Iris pigment epithelial cell (primary cell): ENCODE measurements at regions not wholly inside any gene's neighbourhood (a gene's known extent, or its start where the extent isn't known, plus 50 kb on each side); places are given as distances from the start of the nearest gene placed in this dataset.
"Not testable (repeated sequence)": the region's sequence is repeated elsewhere in the genome, so short reads cannot be mapped to it uniquely, and the experiment has no call there.

Source experiments
- DNase-seq: peaks from one replicate; pipeline ENCODE4 v3.0.0-alpha.2; 2011; ENCODE audit warnings: low read depth

- DNase-seq, result no peak
Measured at GRCh38 chr7:108627476-108628051, 57.9 kb downstream of the DNAJB9 start.

GRCh38 chr7:108628678-108629077 lies 59.0 kb downstream of the DNAJB9 start:
- DNase-seq, result no peak

- peak; percentile 18 for DNase-seq
Measured at GRCh38 chr7:108629651-108630400, 60.2 kb downstream of the DNAJB9 start.

DNA sequence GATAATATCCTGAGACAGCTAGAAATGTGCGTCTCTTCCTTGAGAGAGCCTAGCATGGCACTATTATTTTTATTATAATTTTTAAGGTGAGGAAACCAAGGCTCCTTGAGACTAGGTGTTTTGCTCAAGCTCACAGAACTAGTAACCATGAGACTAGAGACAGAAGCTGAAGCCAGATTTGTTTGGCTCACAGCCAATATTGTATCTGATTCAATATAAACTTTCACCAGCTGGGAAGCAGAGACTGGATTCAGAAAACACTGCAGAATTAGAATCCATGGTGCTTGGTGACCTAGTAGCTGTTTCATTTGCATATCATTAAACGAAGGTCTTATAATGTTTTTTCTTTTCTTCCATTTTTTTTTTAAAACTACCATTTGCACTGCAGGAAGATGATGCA lies 64.4 kb downstream of the DNAJB9 start:
- DNase-seq, result no peak

DNA sequence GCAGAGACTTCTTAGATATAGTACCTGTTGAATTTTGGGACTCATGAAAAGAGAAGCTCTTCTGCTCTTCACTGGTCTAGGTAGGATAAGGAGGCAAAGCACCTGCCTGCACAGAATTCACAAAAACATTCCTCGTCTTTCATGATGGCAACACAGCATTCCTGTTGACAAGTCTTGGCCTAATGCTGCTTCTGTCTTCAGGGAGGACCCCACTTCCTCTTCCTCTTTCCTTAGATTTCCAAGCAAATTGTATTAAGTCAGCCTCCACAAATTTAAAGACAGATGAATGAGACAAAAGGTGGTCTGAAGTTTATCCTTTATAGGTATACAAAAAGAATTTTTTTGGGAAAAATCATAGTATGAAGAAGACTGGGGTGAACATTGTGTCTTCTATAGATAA lies 64.9 kb downstream of the DNAJB9 start:
- DNase-seq, result no peak

DNA sequence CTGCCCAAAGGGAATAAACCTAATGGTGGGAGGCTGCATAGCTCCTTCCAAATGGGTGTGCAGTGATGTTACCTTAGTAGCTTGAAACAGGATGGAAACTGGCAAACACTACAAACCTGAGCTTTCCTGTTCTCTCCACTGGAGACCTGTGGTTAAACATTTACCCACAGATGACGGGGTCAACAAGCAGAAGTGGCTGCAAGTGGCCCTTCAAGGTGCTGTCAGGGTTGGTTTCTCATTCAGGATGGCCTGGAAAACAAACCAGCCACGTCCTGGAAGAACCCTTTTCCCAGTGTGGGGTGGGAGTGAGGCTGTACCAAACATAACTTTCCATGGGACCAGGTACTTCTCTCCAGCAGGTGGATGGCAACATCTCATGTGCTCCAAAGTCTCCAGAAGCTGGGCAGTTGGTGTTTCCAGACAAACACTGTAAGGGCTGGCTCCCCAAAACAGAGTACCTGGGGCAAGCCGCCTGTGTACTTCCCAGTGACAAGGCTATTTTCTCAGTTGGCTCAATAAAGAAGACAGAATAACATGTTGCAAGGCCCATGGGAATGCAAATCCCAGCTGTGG lies 67.5 kb downstream of the DNAJB9 start:
- no peak for DNase-seq

- DNase-seq, result no peak
Measured at GRCh38 chr7:108642126-108642525, 72.5 kb downstream of the DNAJB9 start.

DNA sequence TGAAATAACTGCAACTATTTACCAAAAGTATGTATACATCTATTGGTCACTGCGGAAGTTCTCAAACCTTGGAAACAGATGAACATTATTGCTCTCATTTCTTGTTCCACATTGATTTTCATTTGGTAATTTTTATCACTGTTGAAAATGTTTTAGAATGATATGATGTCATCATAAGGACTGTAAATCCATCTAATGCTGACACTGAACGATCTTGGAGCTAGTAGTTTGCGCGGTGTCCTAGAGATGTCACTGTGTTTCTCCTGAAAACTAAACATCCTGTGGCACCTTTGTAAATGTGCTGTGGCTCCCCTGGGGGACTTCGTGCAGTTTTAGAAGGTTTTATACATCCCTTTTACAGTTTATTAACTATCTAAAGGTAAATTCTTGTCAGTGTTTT lies 73.5 kb downstream of the DNAJB9 start:
- no peak for DNase-seq

GRCh38 chr7:108648989-108649388 lies 79.3 kb downstream of the DNAJB9 start:
- no peak for DNase-seq

- DNase-seq, result peak; percentile 74
Measured at GRCh38 chr7:108650467-108650866, 80.8 kb downstream of the DNAJB9 start.

DNA sequence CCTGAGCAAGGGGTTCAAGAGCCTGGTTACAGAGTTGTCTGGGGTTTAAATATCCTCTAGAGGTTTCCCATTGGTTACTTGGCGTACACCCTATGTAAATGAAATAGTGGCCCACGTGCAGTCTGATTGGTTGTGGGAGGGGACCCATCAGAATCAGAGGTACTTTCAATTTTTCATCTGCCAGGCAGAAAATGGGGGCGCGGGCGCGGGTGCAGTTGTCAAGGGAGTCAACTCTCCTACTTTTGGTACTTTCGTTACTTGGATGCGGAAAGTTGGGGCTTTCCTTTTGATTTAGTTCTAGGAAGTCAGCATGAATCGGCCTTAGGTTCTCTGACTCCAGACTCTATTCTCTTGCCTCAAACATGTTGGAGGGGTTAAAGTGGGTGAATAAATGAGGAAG lies 83.2 kb downstream of the DNAJB9 start:
- no peak for DNase-seq

GRCh38 chr7:108653526-108653925 lies 83.9 kb downstream of the DNAJB9 start:
- peak; percentile 63 for DNase-seq

- DNase-seq, result not testable (repeated sequence)
Measured at GRCh38 chr7:108657140-108657726, 87.6 kb downstream of the DNAJB9 start.

DNA sequence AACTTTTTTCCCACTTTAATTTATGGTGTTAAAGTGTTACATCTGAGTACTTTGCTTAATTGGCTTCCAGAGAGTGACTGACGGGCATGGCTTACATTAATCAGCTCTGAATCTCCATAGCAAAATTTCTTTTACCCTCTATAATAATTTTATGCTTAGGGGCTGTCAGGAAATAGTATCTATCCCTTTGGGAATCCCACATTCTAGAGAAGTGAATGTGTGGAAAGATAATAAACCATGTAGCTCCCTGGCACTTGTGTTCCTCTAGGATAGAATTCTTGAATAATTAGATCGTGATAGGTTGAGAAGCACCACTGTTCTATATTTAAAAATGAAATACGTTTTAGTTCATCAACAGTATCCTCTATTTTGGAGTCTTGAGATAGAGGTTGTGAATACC lies 89.6 kb downstream of the DNAJB9 start:
- no peak for DNase-seq

DNA sequence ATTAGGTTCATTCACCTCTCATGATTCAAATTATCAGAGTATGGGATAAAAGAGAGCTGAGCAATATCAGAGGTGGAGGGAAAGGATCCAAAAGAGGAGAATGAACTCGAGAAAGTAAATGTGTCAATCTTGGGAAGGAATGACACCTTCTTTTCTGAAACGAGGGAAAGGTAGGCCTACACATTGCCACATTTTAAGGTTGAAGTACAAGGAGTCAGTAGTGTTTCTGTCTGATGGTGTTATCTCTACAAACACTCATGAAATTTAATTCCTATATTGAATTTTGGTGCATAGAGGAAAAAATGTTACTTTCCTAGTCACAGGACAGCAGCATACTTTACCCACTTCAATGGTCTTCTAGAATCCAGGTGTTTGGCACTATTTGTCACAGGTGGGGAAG lies 90.2 kb downstream of the DNAJB9 start:
- no peak for DNase-seq

DNA sequence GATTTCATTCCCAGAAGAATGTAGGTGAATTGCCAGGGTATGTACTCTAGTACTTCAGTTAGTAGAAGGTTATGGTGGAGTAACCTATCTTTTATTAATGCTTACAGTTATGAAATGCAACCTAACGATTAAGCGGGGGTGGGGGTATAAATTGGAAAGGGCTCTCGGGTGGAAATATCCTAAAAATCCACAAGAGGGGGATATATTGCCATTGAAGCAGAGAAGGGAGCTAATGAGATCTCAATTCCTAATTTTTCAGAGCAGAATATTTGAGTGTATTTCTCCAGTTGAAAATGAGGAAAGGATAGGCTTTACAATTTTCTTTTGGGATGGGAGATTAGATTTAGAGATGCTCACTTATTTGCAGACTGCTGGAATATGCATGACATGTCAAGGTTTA lies 90.8 kb downstream of the DNAJB9 start:
- DNase-seq, result no peak

GRCh38 chr7:108662783-108663362 lies 93.2 kb downstream of the DNAJB9 start:
- DNase-seq, result no peak

DNA sequence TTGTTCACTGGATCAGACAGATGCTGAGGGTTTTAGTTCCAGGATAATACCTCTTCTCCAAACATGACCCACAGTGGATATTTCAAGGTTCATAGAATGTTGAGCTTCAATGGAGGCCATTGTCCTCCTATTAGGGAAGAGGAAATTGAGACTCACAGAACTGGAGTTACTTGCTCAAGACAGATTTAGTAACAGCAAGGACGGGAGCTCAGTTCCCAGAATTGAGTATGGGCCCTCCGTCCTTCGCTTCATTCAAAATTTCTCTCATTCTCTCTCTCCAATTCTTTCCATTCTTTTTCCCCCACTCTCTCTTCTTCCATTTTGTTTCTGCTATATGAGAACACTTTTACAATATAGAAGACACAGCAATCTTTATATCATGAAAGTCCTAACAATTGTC lies 94.0 kb downstream of the DNAJB9 start:
- no peak for DNase-seq

GRCh38 chr7:108667216-108667615 lies 97.5 kb downstream of the DNAJB9 start:
- no peak for DNase-seq

- no peak for DNase-seq
Measured at GRCh38 chr7:108669958-108670357, 100.3 kb downstream of the DNAJB9 start.

DNA sequence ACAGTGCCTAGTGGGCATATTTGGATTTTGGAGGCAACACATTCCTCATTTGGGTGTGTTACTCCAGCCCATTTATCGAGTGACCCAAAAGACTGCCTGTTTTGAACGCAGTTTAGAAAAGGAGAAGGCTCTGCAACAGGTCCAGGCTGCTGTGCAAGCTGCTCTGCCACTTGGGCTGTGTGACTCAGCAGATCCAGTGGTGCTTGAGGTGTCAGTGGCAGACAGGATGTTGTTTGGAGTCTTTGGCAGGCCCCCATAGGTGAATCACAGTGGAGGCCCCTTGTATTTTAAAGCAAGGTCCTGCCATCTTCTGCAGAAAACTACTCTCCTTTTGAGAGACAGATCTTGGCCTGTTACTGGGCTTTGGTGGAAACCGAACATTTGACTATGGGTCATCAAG lies 104.0 kb downstream of the DNAJB9 start:
- DNase-seq, result not testable (repeated sequence)

GRCh38 chr7:108684629-108685028 lies 115.0 kb downstream of the DNAJB9 start:
- peak; percentile 1 for DNase-seq

- no peak for DNase-seq
Measured at GRCh38 chr7:108686494-108686893, 116.8 kb downstream of the DNAJB9 start.
